Testis (tissue), 2 donors: ENCODE measurements at regions not wholly inside any gene's neighbourhood (a gene's known extent, or its start where the extent isn't known, plus 50 kb on each side); places are given as distances from the start of the nearest gene placed in this dataset.

ENCODE experiments used
- DNase-seq: peaks from one replicate; pipeline ENCODE4 v3.0.0-alpha.2; 2019
- H3K27ac ChIP-seq, 2 donors: fragments of 200-600 bp; sonication (generic); one replicate each; pipeline ENCODE4 v1.5.1; 2019
- H3K27me3 ChIP-seq: fragments of 200-600 bp; sonication (generic); one replicate; pipeline ENCODE4 v1.5.1; 2019
- H3K36me3 ChIP-seq: fragments of 200-600 bp; sonication (generic); one replicate; pipeline ENCODE4 v1.5.1; 2017; ENCODE audit warnings: low read depth; ENCODE audit errors: missing control alignments
- H3K4me1 ChIP-seq: fragments of 200-600 bp; sonication (generic); one replicate; pipeline ENCODE4 v1.5.1; 2019
- H3K4me3 ChIP-seq, 2 donors: fragments of 200-600 bp; sonication (generic); one replicate each; pipeline ENCODE4 v1.5.1; 2017 to 2019
- H3K9me3 ChIP-seq: fragments of 200-600 bp; sonication (generic); one replicate; pipeline ENCODE4 v1.5.1; 2017
- CTCF ChIP-seq, 3 experiments: fragments of 450-650 bp in 2 of 3; fragments of 200-600 bp in 1 of 3; sonication (generic) in 1 of 3; IDR thresholded peaks; one replicate each; pipeline ENCODE4 v1.5.1; 2016 to 2019; ENCODE audit warnings: antibody characterized with exemption in 3 of 3, mild to moderate bottlenecking in 2 of 3, moderate library complexity in 1 of 3
- POLR2A ChIP-seq: fragments of 450-650 bp; IDR thresholded peaks from one replicate; pipeline ENCODE4 v1.6.1; 2017; ENCODE audit warnings: antibody characterized with exemption, mild to moderate bottlenecking, moderate library complexity
- WGBS, 2 donors: methylation state at CpG; one replicate each; pipeline ENCODE4 v1.1.5; 2018; 5-methylcytosine and 5-hydroxymethylcytosine counted together
- intact Hi-C: fragments of 100-400 bp; cut with DNase I; formaldehyde crosslinking; loops from one replicate; pipeline ENCODE4 v1.15.1; 2023; ENCODE audit warnings: low total_unique reads

GRCh38 chr1:244144053-244144452, 93.0 kb downstream of the ZBTB18 start:
- TF ChIP-seq POLR2A = no peak
- no peak for TF ChIP-seq CTCF (IDR thresholded peaks at IDR 0.05)
- H3K4me1 ChIP-seq = no peaks in the 10 kb centered on the region
- WGBS, 2 donors = 88 to 95% methylated on average over 2 of the region's 2 CpGs

GRCh38 chr1:244150071-244150470, 99.0 kb downstream of the ZBTB18 start:
- no peak for DNase-seq
- TF ChIP-seq CTCF (IDR thresholded peaks at IDR 0.05) (no peak), POLR2A (no peak)
- Histone ChIP-seq H3K27ac (no peak overlapping the region), H3K4me1 (no peaks in the 10 kb centered on the region), H3K9me3 (no peaks in the 10 kb centered on the region), H3K36me3 (no peaks in the 10 kb centered on the region), H3K4me3 (no peak overlapping the region), H3K27me3 (no peaks in the 10 kb centered on the region)
- 61 to 70% methylated on average over 5 of the region's 5 CpGs for WGBS, 2 donors
- intact Hi-C loops = no loop called here

More at GRCh38 chr1:244144053-244144452, 93.0 kb downstream of the ZBTB18 start:
- intact Hi-C loops = no loop called here
- DNase-seq = no peak
- H3K4me3 ChIP-seq = no peak overlapping the region
- H3K27me3 ChIP-seq = no peaks in the 10 kb centered on the region
- H3K36me3 ChIP-seq = no peaks in the 10 kb centered on the region
- H3K27ac ChIP-seq = no peak overlapping the region
- no peaks in the 10 kb centered on the region for H3K9me3 ChIP-seq

- Histone ChIP-seq H3K27ac (no peak overlapping the region), H3K4me3 (no peak overlapping the region), H3K9me3 (no peaks in the 10 kb centered on the region), H3K36me3 (no peaks in the 10 kb centered on the region), H3K27me3 (no peaks in the 10 kb centered on the region), H3K4me1 (no peaks in the 10 kb centered on the region)
- intact Hi-C loops = no loop called here
- DNase-seq = no peak
- TF ChIP-seq POLR2A (no peak), CTCF (IDR thresholded peaks at IDR 0.05) (no peak)
- 81 to 83% methylated on average over 4 of the region's 4 CpGs for WGBS, 2 donors
Observed at GRCh38 chr1:244150665-244151064, 99.6 kb downstream of the ZBTB18 start.

- no peaks in the 10 kb centered on the region for H3K9me3 ChIP-seq
- H3K4me3 ChIP-seq = no peak overlapping the region
- no peaks in the 10 kb centered on the region for H3K36me3 ChIP-seq
- 79 to 86% methylated on average over 4 of the region's 4 CpGs for WGBS, 2 donors
- intact Hi-C loops = no loop called here
- H3K27me3 ChIP-seq = no peaks in the 10 kb centered on the region
- H3K27ac ChIP-seq = no peak overlapping the region
- TF ChIP-seq CTCF (IDR thresholded peaks at IDR 0.05) = no peak
- TF ChIP-seq POLR2A = no peak
- no peak for DNase-seq
- H3K4me1 ChIP-seq = no peaks in the 10 kb centered on the region
Observed at GRCh38 chr1:244151537-244151936, 100.5 kb downstream of the ZBTB18 start.

- H3K4me1 ChIP-seq = no peaks in the 10 kb centered on the region
- H3K36me3 ChIP-seq = no peaks in the 10 kb centered on the region
- WGBS, 2 donors = 26 to 35% methylated on average over 5 of the region's 5 CpGs
- H3K9me3 ChIP-seq = no peaks in the 10 kb centered on the region
- H3K4me3 ChIP-seq = no peak overlapping the region
- intact Hi-C loops = no loop called here
- H3K27ac ChIP-seq = no peak overlapping the region
- DNase-seq = no peak
- H3K27me3 ChIP-seq = no peaks in the 10 kb centered on the region
- TF ChIP-seq CTCF (IDR thresholded peaks at IDR 0.05) (no peak), POLR2A (no peak)
Observed at GRCh38 chr1:244154508-244154871, 103.4 kb downstream of the ZBTB18 start.
